ENCODE measurements at regions not wholly inside any gene's neighbourhood (a gene's known extent, or its start where the extent isn't known, plus 50 kb on each side); places are given as distances from the start of the nearest gene placed in this dataset.

DNA sequence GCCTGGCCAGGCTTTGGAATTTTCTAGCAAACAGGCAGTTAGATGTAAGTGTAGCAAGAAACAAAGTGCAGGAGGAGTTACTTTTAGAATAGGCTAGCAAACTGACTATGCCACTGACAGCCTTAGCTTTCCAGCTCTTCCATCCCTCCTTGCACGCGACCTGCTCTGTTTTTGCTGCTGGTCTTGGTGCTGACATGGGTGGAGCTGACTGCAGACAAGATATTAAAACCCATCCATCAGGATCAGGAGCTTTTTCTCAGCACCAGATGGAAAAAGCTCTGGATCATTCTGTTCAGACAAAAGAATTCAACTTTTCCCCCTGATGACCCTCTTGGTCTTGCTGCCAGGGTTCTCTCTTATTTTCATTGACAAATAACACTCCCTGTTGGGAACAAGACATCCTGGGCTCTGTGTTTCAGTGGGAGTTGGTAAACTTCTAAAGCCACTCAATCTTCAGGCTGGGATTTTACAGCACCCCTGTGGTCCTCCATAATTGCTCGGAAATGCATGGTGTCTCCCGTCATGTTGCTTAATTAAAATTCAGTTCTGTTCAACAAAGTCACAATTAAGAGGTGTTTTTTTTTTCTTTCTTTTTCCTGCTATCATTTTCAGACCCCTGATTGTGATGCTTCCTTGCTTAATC lies 240.0 kb upstream of the LARGE1 start:
- no peak for ATAC-seq
- H3K36me3 ChIP-seq (replicated peaks in 1 of 2; ENCODE audit: insufficient read depth in 1 of 2, low read depth in 2 of 2) = no peaks in the 10 kb centered on the region
- no peaks in the 10 kb centered on the region for H3K9me3 ChIP-seq
- TF ChIP-seq, protein P1, sequence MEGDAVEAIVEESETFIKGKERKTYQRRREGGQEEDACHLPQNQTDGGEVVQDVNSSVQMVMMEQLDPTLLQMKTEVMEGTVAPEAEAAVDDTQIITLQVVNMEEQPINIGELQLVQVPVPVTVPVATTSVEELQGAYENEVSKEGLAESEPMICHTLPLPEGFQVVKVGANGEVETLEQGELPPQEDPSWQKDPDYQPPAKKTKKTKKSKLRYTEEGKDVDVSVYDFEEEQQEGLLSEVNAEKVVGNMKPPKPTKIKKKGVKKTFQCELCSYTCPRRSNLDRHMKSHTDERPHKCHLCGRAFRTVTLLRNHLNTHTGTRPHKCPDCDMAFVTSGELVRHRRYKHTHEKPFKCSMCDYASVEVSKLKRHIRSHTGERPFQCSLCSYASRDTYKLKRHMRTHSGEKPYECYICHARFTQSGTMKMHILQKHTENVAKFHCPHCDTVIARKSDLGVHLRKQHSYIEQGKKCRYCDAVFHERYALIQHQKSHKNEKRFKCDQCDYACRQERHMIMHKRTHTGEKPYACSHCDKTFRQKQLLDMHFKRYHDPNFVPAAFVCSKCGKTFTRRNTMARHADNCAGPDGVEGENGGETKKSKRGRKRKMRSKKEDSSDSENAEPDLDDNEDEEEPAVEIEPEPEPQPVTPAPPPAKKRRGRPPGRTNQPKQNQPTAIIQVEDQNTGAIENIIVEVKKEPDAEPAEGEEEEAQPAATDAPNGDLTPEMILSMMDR (IDR thresholded peaks at IDR 0.05) = no peak
- no peak for TF ChIP-seq POLR2A (IDR thresholded peaks at IDR 0.05)
- no peak overlapping the region for H3K4me3 ChIP-seq
- peaks cover 0 to 4% of the 10 kb centered on the region in 2 donors for H3K27me3 ChIP-seq
- no peaks in the 10 kb centered on the region for H3K4me1 ChIP-seq
- WGBS, 2 donors = 15 to 34% methylated on average over 4 of the region's 4 CpGs
- DNase-seq = no peak
- intact Hi-C loops (cut with DNase I) = no loop called here
- no peak overlapping the region for H3K27ac ChIP-seq

DNA sequence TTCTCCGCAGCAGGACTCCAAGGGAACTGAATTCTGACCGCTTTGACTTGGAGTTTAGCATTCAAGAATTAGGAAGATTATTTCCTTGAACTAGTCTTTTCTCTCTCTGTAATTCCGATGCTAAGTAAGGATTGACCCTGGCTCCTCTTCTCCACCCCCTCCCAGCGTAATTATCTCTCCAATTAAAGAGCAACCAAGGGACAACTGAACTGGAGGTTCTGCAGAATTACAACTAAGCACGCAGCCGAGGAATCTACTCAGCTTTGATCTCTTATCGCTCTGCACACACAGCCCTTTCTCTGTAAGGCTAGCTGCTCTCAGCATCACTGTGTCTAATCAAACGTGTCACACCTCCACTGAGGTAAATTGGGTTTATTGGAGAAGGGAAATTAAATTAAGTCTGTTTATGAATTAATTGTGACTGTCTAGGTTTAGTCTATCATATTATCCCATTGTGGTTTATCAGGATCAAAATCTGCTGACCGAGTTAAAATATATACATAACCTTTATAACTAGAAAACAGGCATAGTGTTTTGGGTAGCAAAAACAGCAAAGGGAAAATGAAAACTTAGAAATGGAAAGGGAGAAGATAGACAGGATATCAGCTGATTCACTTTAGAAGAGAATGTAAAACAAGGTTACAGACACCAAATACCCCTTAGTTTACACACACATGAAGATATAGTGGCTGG lies 241.3 kb upstream of the LARGE1 start:
- peaks cover 0 to 4% of the 10 kb centered on the region in 2 donors for H3K27me3 ChIP-seq
- no peak overlapping the region for H3K4me3 ChIP-seq
- no peaks in the 10 kb centered on the region for H3K9me3 ChIP-seq
- 19 to 26% methylated on average over 9 of the region's 9 CpGs for WGBS, 2 donors
- intact Hi-C loops (cut with DNase I) = no loop called here
- TF ChIP-seq, protein P1 (IDR thresholded peaks at IDR 0.05) = no peak
- TF ChIP-seq POLR2A (IDR thresholded peaks at IDR 0.05) = no peak
- no peak overlapping the region for H3K27ac ChIP-seq
- DNase-seq (no peak), ATAC-seq (no peak)
- H3K4me1 ChIP-seq = no peaks in the 10 kb centered on the region
- no peaks in the 10 kb centered on the region for H3K36me3 ChIP-seq (replicated peaks in 1 of 2; ENCODE audit: insufficient read depth in 1 of 2, low read depth in 2 of 2)

DNA sequence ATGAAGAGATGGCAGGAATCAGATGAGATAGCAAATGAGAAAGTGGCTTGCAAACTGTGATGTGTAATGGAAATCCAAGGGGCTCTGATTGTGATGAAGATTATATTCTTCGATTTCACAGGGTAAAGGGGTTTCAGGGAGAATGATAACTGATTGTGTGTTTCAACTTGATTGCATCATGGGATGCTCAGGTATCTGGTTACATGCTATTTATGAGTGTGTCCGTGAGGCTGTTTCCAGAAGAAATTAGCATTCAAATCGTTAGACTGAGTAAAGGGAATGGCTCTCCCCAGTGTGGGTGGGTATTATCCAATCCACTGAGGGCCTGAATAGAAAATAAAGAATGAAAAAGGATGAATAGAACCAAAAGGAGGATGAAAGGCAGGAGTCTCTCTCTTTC lies 278.7 kb upstream of the LARGE1 start:
- H3K4me3 ChIP-seq = no peak overlapping the region
- H3K36me3 ChIP-seq (replicated peaks in 1 of 2; ENCODE audit: insufficient read depth in 1 of 2, low read depth in 2 of 2) = no peaks in the 10 kb centered on the region
- H3K27ac ChIP-seq = no peak overlapping the region
- no peaks in the 10 kb centered on the region for H3K4me1 ChIP-seq
- TF ChIP-seq, protein P1 (IDR thresholded peaks at IDR 0.05) = no peak
- no peak for TF ChIP-seq POLR2A (IDR thresholded peaks at IDR 0.05)
- no peak for DNase-seq
- H3K27me3 ChIP-seq = no peaks in the 10 kb centered on the region
- ATAC-seq = no peak
- intact Hi-C loops (cut with DNase I) = no loop called here
- 22 to 38% methylated on average over 3 of the region's 3 CpGs for WGBS, 2 donors
- H3K9me3 ChIP-seq = no peaks in the 10 kb centered on the region

DNA sequence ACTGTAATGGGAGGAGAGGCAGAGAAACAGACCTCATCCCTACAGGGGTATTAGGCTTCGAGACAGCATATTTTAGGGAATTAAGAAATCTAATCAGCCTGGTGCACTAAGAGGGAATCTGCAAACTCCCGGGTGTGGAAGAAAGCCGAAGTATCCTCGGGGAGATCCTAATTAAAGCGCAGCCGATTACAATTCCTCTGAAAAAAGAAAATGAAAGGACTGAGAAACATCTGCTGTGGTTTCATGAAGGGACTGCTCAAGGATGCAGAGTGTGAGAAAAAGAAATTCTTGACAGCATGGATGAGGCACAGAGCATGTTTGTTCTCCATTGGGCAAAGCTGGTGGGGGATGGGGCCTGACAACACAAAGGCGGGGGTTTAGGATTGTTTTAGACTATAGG lies 290.0 kb upstream of the LARGE1 start:
- ATAC-seq (no peak), DNase-seq (no peak)
- H3K9me3 ChIP-seq = no peaks in the 10 kb centered on the region
- H3K27me3 ChIP-seq = no peaks in the 10 kb centered on the region
- H3K36me3 ChIP-seq (replicated peaks in 1 of 2; ENCODE audit: insufficient read depth in 1 of 2, low read depth in 2 of 2) = no peaks in the 10 kb centered on the region
- H3K4me1 ChIP-seq = no peaks in the 10 kb centered on the region
- 49 to 60% methylated on average over 7 of the region's 7 CpGs for WGBS, 2 donors
- H3K27ac ChIP-seq = no peak overlapping the region
- H3K4me3 ChIP-seq = no peak overlapping the region
- intact Hi-C loops (cut with DNase I) = no loop called here
- TF ChIP-seq, protein P1 (IDR thresholded peaks at IDR 0.05) = no peak
- no peak for TF ChIP-seq POLR2A (IDR thresholded peaks at IDR 0.05)

DNA sequence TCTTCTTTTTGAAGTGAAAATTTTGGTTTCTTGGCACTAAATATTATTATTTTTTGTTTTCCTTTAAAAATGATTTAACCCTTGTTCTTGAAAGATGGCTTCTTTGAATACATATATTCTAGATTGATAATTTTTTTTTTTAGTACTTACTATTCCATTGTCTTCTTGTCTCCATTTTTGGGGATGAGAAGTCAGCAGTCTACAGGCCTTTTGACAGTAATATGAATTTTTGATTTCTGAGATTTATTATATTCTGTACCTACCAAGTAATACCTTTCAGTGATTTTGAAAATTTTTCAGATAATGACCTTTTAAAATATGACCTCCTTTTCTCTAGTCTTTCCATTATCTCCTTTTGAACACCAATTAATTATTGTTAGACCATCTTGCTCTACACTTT lies 294.1 kb upstream of the LARGE1 start:
- ATAC-seq (no peak), DNase-seq (no peak)
- no peaks in the 10 kb centered on the region for H3K36me3 ChIP-seq (replicated peaks in 1 of 2; ENCODE audit: insufficient read depth in 1 of 2, low read depth in 2 of 2)
- intact Hi-C loops (cut with DNase I) = no loop called here
- no peak overlapping the region for H3K27ac ChIP-seq
- no peak overlapping the region for H3K4me3 ChIP-seq
- no peaks in the 10 kb centered on the region for H3K9me3 ChIP-seq
- TF ChIP-seq POLR2A (IDR thresholded peaks at IDR 0.05) = no peak
- TF ChIP-seq, protein P1 (IDR thresholded peaks at IDR 0.05) = no peak
- H3K4me1 ChIP-seq = no peaks in the 10 kb centered on the region
- H3K27me3 ChIP-seq = no peaks in the 10 kb centered on the region

Measured in body of pancreas (tissue), 4 donors.